Lower leg skin (tissue), 3 donors: ENCODE measurements at regions not wholly inside any gene's neighbourhood (a gene's known extent, or its start where the extent isn't known, plus 50 kb on each side); places are given as distances from the start of the nearest gene placed in this dataset.

ENCODE experiments used
- POLR2A ChIP-seq, 2 donors: fragments of 450-650 bp; IDR thresholded peaks; one replicate each; pipeline ENCODE4 v1.6.1; 2016 to 2017; ENCODE audit warnings: antibody characterized with exemption in 2 of 2, mild to moderate bottlenecking in 1 of 2, moderate library complexity in 1 of 2
- TF ChIP-seq, protein P1 (sequence below), 3 donors: fragments of 450-650 bp; IDR thresholded peaks; one replicate each; pipeline ENCODE4 v1.5.1; 2016; ENCODE audit warnings: antibody characterized with exemption in 3 of 3, mild to moderate bottlenecking in 3 of 3, moderate library complexity in 2 of 3

- TF ChIP-seq, protein P1, sequence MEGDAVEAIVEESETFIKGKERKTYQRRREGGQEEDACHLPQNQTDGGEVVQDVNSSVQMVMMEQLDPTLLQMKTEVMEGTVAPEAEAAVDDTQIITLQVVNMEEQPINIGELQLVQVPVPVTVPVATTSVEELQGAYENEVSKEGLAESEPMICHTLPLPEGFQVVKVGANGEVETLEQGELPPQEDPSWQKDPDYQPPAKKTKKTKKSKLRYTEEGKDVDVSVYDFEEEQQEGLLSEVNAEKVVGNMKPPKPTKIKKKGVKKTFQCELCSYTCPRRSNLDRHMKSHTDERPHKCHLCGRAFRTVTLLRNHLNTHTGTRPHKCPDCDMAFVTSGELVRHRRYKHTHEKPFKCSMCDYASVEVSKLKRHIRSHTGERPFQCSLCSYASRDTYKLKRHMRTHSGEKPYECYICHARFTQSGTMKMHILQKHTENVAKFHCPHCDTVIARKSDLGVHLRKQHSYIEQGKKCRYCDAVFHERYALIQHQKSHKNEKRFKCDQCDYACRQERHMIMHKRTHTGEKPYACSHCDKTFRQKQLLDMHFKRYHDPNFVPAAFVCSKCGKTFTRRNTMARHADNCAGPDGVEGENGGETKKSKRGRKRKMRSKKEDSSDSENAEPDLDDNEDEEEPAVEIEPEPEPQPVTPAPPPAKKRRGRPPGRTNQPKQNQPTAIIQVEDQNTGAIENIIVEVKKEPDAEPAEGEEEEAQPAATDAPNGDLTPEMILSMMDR (IDR thresholded peaks at IDR 0.05) = no peak
- TF ChIP-seq POLR2A (IDR thresholded peaks at IDR 0.05) = no peak
These were observed 105.1 kb downstream of the GATA3 start for GRCh38 chr10:8159341-8160165.
